AG08395 (cell line): ENCODE measurements at regions not wholly inside any gene's neighbourhood (a gene's known extent, or its start where the extent isn't known, plus 50 kb on each side); places are given as distances from the start of the nearest gene placed in this dataset.

Experiments used
- DNase-seq: peaks from one replicate; pipeline ENCODE4 v3.0.0; 2012; ENCODE audit warnings: mixed read lengths, low spot score

DNA sequence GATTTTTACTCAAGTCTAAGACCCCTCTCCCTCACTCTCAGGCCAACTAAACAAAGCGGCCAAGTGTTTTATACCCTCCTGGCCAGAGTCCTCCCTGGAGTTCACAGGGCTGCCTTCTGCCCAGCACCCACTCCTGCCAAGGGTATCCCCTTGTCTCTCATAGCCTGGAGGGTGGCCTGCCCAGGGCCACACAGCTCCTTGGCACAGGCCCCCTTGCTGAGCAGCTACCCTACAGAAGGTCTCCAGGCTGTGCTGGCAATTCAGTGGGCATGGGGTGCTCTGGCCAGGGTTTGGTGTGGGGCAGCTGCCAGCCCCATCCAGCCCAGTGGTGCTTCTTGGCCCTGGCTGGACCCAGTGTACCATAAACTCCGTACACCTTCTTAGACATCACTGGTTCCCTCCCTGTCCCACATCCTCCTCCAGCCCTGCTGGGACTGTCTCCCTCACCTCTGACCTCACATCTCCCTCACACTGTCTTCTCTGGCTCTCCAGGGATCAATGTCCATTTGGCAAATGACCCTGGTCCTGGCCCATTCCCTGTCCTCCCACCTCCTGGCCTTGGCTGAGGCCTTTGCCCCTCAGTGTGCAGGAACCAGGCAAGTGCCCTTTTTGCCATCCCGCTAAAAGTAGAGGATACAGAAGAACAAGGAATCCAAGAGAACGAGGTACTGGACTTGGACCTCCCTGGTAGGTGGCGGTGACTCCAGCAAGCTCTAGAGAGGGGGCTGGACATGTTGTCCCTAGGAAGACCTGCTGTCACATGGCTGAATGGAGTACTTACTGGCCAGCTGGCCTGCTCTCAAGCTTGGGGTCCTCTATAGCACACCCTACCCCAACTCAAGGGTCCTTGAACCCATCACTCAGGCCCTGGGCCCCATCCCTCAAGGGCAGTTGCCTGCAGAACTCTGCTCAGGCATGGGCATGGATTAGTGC lies 50.0 kb upstream of the TRPM1 start:
- DNase-seq = no peak

DNA sequence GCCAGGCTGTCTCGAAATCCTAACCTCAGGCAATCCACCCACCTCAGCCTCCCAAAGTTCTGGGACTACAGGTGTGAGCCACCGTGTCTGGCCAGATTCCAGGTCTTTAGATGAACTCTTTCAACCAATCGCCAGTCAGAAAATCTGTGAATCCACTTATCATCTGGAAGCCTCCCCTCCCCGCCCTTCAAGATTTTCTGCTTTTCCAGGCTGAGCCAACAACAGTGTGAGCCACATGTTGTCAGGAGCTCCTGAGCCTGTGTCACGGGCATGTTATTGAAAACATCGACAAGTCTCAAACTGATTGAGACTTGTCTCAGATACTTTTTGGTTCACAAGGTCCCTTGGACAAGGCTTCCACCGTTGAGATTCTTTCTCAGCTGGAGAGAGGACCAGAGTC lies 52.0 kb upstream of the TRPM1 start:
- no peak for DNase-seq

DNA sequence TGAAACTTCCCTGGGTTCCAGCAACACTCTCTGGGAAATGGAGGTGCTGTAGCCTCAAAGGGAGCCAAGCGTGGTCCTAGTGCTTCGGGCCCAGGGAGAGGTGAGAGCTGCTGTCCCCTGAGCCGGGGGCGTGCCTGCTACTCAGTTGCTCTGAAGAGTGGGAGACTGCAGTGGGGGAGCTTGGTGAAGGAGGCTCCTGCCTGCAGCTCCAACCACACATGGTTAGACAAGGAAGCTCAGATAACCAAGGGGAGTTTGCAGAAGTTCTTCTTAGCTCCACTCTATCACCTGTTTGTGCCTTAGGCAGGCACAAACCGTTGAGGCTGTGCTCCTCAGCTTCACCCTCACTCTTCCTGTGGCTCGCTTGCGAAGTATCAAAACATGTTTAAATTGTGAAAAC lies 53.6 kb upstream of the TRPM1 start:
- no peak for DNase-seq

DNA sequence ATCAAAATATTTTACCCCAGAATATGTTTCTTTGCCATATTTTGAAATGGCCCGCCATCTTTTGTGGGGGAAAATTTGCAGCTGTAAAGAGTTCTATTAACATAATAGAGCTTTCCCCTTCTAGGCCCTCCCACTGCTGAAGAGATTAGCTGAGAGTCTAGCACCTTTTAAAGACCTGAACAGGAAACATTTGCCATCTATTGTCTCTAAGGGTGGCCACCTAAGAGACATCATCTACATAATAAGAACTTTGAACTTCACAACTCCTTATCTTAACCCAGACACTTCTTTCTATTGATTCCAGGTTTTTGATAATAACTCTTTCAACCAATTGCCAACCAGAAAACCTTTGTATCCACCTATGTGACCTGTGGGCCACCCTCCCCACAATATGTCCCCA lies 54.7 kb upstream of the TRPM1 start:
- no peak for DNase-seq

DNA sequence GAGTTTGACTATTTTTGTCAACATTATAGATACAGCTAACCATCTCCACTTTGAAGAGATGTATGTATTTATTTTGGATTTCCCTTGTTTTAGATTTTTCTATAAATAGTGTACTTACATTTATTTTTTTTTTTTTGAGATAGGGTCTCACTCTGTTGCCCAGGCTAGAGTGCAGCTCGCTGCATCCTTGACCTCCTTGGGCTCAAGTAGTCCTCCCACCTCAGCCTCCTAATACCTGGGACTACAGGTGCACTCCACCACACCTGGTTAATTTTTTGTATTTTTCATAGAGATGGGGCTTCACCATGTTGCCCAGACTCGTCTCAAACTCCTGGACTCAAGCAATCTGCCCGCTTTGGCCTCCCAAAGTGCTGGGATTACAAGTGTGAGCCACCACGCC lies 55.3 kb upstream of the TRPM1 start:
- DNase-seq = no peak

DNA sequence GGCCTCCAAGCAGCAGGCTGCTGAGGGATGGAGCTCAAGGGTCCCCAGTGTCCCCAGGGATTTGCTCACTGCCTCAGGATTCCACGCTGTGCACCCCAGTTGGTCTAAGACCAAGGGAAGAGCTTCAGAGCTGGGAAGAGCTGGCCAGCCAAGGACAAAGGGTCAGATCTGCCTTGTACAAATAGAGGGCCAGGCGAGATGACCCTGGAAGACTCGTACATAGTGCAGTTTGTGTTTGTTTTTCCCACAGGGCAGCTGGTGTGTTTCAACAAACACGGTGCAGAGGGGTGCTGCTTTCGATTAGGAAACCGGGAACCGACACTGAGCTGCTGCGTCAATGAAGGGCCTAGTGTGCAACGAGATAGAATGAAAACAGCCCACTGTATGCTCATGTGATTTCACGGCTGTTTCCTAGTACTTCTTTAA lies 56.1 kb upstream of the TRPM1 start:
- DNase-seq = no peak

DNA sequence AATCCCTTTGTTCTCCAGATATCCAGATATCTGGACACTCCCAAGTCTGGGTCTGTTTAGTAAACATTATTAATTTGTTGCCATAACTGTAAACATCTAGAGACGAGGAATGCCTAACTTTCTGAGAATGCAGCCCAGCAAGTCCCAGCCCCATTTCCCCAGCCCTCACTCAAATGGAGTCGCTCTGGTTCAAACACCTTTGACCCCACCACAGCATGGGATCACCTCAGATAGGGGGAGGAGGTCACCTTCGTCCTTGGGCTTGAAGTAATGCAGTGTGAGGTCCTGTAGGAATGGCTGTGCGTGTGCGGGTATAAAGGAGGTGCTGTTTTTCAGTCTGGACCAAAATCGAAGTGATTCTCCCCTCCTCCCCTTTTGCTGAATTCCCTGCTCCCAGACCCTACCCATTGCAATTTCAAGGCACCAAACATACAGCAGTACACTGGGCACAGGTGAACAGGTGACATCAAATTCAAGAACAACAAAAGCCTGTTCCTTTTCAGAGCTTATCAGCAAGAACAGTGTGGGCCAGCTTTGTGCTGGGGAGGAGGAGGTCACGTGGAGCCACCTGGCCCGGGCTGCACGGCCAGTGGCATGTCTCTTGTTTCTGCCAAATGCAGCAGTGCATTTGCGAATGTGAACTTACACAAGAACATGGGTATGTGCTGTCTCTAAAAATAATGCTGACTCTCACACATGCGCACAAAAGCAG lies 57.5 kb upstream of the TRPM1 start:
- DNase-seq = no peak

DNA sequence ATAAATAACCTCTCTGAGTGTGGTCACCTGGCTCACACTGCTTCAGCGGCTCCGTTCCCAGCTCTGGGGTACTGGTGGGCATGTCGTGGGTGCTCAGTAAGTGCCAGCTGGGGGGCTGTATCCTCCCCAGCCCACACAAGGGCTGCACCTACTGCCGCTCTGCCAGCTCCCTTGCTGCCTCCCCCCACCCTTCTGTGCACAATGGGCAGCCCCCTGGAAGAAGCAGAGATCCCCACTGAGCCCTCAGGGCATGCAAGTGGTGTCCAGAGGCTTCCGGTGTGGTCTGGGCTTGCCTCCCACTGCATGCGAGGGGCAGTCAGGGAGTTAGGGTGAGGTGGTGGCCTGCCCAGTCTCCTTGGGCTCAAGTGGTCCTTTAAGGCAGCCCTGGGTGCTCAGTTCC lies 58.3 kb upstream of the TRPM1 start:
- DNase-seq = no peak

DNA sequence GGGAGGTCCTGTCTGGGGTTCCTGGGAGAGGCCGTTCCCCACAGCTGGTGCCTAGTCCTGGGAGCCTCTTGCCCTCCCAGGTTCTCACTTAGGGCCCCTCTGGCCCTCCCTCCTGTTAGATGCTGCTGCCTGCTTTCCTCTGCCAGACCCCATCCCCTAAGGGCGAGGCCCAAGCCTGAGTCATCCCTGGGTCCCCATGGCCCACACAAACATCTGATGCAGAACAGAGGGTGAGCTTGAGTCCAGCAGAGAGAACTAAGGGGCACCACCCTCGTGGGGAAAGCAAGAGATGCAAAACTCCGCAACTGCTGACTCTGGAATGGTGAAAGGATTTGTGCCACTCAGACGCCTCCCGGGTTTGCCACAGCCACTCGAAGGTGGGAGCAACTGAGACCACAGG lies 58.8 kb upstream of the TRPM1 start:
- DNase-seq = no peak

DNA sequence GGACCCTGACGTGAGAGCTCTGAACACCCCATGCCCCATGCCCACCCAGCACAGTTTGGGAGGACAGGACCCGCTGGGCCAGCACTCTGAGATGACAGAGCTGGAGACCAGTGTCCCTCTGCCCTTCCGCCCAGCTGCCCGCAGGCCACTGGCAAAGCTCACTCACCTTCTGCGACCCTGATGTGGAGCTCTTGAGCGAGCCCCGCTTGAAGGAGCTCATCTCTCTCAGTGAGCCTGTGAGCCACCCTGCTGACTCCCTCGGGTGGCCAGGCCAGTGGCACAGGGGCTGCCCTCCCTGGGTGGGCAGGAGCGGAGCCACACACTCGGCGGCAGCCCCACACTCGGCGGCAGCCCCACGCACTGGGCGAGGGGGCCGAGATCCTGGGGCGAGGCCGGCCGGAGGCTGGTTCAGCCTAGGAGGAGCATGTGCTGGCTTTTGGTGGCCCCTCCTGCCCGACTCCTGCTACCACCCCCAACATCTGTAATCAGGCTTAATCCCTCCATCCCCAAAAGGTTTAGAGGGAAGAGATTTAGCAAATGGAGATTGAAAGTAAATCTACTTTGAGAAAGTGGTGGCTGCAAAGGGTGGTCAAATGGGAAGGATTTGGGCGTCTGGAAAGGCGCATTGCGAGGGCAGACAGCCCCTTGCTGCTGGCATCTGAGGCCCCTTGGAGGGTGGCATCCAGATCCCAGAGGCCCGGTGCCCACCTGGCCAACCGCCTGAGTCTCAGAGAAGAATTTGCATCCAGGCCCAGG lies 59.4 kb upstream of the TRPM1 start:
- no peak for DNase-seq

DNA sequence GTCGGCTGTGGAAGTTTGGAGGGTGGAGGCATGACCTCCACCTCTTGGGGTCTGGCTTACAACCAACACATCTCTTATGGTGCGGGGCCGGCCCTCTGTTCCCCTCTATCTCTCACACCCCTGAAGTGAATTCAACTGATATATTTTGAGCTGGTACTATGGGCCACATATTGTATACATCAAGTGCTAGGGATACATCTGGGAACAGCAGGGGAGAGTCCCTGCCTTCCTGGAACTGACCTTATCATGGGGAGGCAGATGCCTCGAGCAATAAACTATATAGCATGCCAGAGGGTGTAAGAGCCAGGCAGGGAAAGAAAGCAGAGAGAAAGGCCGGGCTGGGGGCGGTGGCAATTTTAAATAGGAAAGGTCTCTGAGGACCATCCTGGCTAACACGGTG lies 60.4 kb upstream of the TRPM1 start:
- DNase-seq = no peak

DNA sequence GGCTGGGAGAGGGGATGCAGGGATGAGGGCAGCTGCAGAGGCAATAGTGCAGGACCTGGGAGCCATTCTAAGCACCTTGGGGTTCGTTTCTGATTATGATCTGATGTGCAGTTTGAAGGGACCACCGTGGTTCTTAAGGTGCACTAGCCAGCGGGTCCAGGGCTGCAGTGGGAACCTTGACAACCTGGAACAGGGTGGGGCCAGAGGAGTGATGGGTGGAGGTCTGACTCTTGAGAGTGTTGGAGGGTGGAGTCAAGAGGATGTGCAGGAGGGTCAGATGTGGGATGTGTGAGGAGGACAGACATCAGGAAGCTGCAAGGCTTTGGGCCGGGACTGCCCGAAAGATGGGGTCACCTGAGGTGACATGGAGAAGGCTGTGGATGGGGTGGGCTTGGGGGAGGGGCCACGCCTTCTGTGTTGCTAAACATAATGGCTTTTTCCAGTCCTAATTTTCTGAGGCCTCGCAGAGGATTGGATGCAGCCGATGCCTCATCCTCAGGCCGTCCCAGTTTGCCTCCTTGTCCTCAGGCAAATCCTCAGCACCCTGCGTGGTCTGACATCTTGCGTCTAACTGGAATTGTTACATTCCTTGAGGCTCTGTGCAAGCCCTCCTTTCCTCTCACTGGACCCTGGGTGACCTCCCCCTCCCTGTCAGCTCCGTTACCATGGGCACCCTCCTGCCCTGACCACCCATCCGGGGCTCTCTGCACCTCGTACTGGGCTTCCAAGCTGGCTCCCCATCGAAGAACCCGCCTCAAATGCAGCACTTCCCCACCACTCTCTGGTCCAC lies 61.4 kb upstream of the TRPM1 start:
- no peak for DNase-seq

DNA sequence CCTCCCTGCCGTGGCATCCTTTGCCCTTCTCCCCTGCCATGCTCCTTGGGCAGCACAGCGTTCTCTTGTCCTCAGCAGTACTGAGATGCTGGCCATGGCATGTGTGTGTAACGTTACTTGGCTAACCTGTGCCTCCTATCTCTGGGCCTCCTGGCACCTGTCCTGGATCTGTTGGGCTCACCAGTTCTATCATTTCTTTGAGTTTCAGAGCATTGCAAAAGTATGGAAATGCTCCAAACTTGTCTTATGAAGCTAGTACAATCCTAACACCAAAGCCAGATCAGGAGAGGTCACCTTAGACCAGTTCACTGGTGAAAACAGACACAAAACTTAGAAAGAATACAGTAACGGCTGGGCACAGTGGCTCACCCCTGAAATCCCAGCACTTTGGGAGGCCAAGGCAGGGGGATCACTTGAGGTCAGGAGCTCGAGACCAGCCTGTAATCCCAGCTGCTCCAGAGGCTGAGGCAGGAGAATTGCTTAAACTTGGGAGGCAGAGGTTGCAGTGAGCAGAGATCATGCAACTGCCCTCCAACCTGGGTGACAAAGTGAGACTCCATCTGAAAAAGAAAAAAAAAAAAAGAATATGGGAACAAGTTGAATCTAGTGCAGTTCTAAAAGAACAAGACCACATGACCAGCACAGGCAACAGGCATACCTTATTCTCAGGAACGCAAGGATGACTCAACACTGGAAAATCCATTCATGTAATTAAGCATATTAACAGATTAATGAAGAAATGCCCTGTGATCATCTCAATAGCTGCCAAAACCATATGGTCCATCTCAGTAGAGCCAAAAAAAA lies 62.4 kb upstream of the TRPM1 start:
- DNase-seq = no peak

DNA sequence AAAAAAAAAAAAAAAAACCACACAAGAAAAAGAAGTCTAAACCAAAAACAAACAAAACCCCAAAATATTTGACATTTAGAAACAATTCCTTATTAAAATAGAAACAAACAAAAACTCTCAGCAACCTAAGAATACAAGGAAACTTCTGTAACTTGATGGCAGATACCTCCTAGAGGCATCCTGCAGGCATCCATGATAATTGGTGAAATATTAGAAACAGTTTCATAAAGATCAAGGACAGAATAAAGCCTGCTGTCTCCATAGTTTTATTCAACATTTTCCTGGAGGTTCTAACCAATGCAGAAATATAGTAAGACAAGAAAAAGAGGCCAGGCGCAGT lies 63.0 kb upstream of the TRPM1 start:
- DNase-seq = no peak

DNA sequence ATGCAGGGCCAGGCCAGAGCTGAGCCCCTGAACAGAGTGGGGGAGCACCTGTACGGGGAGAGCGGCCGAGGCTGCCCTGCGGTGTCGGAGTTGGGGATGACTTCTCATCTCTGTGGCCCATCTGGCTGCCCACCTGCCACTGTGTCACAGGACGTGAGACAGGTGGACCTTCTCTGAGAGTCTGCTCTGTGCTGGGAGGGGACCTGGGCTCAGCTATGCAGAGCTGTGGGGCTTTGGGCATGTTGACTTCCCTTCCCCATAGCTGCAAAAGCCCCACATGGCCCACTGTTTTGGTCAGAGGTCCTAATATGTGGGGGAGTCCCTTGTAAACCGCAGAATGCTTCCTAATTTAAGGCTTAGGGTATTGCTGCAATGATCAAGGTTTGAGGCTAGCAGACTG lies 68.0 kb upstream of the TRPM1 start:
- no peak for DNase-seq

DNA sequence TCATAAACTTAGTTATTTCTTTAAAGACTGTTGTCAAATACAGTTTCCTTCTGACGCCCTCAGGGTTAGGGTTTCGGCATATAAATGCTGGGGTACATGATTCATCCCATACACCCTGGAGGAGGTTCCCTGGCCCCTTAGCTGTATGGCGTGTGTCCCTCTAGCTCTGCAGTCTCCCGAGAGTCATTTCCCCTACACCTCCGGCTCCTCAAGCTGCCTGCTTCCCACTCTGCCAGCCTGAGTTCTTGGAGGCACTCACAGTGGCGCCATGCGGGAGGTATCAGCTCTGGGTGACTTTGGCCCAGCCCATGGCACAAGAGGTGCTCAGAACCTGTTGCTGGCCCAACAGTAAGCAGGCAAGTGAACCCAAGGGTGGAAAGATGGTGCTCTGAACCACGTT lies 70.2 kb upstream of the TRPM1 start:
- no peak for DNase-seq

DNA sequence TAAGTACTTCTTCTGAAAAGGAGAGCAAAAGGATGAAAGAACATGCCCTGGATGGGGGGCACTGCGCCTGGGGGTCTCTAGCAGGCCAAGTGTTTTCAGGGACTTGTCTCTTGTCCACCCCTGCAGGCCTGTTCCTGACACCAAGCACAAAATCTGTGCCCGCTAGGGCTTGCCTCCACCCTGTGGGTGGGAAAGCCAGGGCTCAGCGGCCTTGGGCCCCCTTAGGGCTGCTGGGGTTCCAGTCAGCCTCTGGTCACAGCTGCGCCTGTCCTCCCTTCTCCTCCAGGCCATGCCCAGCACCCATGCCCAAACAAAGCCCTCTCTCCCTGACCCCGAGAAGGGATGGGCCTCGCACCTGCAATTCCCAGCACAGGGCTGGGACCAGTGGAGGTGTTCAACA lies 71.1 kb upstream of the TRPM1 start:
- DNase-seq = no peak

DNA sequence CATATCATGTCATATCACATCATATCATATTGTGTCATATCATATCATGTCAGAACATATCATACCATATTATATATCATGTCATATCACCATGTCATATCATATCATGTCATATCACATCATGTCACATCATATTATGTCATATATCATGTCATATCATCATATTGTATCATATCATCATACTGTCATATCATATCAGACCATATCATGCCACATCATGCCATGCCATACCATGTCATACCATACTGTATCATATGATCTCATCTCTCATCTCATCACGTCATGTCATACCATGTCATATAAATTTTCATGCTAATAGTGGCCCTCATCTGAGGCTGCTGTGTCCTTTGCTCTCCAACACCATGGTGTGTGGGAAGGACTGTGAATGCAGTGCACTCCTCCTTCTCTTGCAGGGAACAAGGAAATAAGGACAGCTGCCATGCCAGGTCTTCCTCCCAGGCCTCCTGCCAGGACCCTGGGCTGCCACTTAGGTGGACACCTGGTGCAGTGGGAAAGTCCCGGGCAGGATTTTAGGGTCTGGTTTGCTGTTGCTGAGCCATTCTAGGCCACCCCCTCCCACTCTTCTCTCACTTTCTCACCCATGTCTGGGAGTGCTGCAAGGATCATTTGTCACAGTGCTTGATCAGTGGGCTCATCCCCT lies 72.4 kb upstream of the TRPM1 start:
- no peak for DNase-seq

DNA sequence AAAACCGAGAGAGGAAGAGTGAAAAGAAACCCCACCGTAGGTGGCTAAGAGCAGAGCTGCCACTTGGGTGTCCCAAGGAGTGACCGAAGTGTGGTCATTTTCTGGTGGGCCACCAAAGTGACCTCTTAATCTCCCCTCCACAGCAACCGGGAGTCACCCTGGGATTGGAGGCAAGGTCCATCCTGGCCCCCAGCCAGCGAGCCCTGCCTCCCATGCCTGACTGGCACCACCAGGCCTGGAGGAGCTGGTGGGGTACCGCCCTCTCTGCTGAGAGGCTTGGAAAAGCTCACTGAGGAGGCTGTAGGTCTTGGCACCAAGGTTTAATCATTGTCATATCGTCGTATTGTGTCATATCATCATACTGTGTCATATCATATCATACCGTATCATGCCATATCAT lies 74.0 kb upstream of the TRPM1 start:
- no peak for DNase-seq

DNA sequence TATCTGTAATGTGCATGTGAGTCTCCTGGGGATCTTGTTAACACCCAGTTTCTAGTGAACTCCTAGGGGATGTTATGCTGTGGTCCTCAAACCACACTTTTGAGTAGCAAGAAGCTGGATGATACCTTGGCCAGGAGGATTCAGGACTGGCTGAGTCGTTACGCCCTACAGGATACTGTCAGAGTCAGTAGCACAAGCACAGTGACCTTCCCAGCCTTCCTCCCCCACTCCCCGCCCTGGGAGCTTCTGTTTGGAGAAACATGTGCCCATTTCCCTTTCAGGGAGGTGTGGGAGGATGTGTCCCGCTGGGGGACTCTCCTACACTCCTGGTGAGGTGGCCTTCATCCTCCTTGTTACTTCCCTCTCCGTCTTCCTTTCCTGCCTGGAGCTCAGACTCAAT lies 76.4 kb upstream of the TRPM1 start:
- no peak for DNase-seq

DNA sequence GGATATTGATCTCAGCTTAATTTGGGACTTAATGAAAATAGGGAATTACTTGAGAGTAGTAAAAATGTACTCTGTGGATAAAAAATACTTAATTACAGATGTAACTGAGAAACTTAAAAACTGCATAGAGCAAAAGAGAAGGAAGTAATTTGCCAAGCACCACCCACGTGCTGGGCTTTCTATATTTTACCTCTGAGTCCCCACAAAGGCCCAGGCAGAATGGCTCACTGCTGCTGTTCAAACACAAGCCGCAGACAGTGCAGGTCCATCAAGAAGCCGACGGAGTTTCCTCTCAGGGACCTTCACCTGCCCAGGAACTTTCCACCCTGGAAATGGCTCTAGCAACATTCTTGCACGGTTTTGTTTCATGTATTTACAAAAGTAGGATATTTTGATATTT lies 77.2 kb upstream of the TRPM1 start:
- DNase-seq = no peak
